ENCODE measurements at regions not wholly inside any gene's neighbourhood (a gene's known extent, or its start where the extent isn't known, plus 50 kb on each side); places are given as distances from the start of the nearest gene placed in this dataset.

- WGBS, 2 donors, result 41 to 78% methylated on average over 3 of the region's 3 CpGs
- H3K9ac ChIP-seq (ENCODE audit: insufficient read depth in 1 of 2, low read length in 2 of 2), result peak overlapping the region in 1 of 2 donors; percentile 34
- no peaks in the 10 kb centered on the region for H3K36me3 ChIP-seq (ENCODE audit: control insufficient read depth in 4 of 4, insufficient read depth in 4 of 4, low read length in 4 of 4)
- H3K4me3 ChIP-seq, result no peak overlapping the region
- ATAC-seq (ENCODE audit: insufficient read depth, low FRiP score) (no peak), DNase-seq (peak; percentile 36 to 89 (median 74))
- no peaks in the 10 kb centered on the region for H3K9me3 ChIP-seq (ENCODE audit: control insufficient read depth in 4 of 4, insufficient read depth in 3 of 4, low read length in 3 of 4)
- H3K27me3 ChIP-seq (ENCODE audit: control insufficient read depth in 3 of 3, insufficient read depth in 3 of 3, low read length in 2 of 3), result no peaks in the 10 kb centered on the region
- no peak for TF ChIP-seq CTCF (IDR thresholded peaks at IDR 0.05; ENCODE audit: control extremely low read depth, extremely low read depth)
- H3K27ac ChIP-seq (ENCODE audit: low read depth in 1 of 2, low read length in 1 of 2), result no peak overlapping the region
- peaks cover 0 to 16% (median 2%) of the 10 kb centered on the region in 5 donors for H3K4me1 ChIP-seq (ENCODE audit: control insufficient read depth in 5 of 5, insufficient read depth in 5 of 5, low read length in 5 of 5)
These were observed 164.8 kb upstream of the RORA start for GRCh38 chr15:61393949-61394348.

GRCh38 chr15:61393524-61393923 lies 164.4 kb upstream of the RORA start:
- no peak for TF ChIP-seq CTCF (IDR thresholded peaks at IDR 0.05; ENCODE audit: control extremely low read depth, extremely low read depth)
- H3K27ac ChIP-seq (ENCODE audit: low read depth in 1 of 2, low read length in 1 of 2), result no peak overlapping the region
- H3K4me1 ChIP-seq (ENCODE audit: control insufficient read depth in 5 of 5, insufficient read depth in 5 of 5, low read length in 5 of 5), result peaks cover 0 to 16% (median 2%) of the 10 kb centered on the region in 5 donors
- no peak overlapping the region for H3K4me3 ChIP-seq
- no peaks in the 10 kb centered on the region for H3K36me3 ChIP-seq (ENCODE audit: control insufficient read depth in 4 of 4, insufficient read depth in 4 of 4, low read length in 4 of 4)
- no peaks in the 10 kb centered on the region for H3K27me3 ChIP-seq (ENCODE audit: control insufficient read depth in 3 of 3, insufficient read depth in 3 of 3, low read length in 2 of 3)
- no peak for ATAC-seq (ENCODE audit: insufficient read depth, low FRiP score)
- no peak for DNase-seq
- 82% methylated on average over 3 of the region's 3 CpGs for WGBS, 2 donors
- H3K9me3 ChIP-seq (ENCODE audit: control insufficient read depth in 4 of 4, insufficient read depth in 3 of 4, low read length in 3 of 4), result no peaks in the 10 kb centered on the region
- H3K9ac ChIP-seq (ENCODE audit: insufficient read depth in 1 of 2, low read length in 2 of 2), result peak overlapping the region in 1 of 2 donors; percentile 34

GRCh38 chr15:61390138-61390537 lies 161.0 kb upstream of the RORA start:
- no peak for TF ChIP-seq CTCF (IDR thresholded peaks at IDR 0.05; ENCODE audit: control extremely low read depth, extremely low read depth)

More at GRCh38 chr15:61390138-61390537, 161.0 kb upstream of the RORA start:
- DNase-seq (no peak), ATAC-seq (ENCODE audit: insufficient read depth, low FRiP score) (no peak)
- no peak overlapping the region for H3K27ac ChIP-seq (ENCODE audit: low read depth in 1 of 2, low read length in 1 of 2)
- H3K9ac ChIP-seq (ENCODE audit: insufficient read depth in 1 of 2, low read length in 2 of 2), result no peak overlapping the region
- H3K4me3 ChIP-seq, result no peak overlapping the region
- peaks cover 0 to 16% (median 2%) of the 10 kb centered on the region in 5 donors for H3K4me1 ChIP-seq (ENCODE audit: control insufficient read depth in 5 of 5, insufficient read depth in 5 of 5, low read length in 5 of 5)
- H3K27me3 ChIP-seq (ENCODE audit: control insufficient read depth in 3 of 3, insufficient read depth in 3 of 3, low read length in 2 of 3), result no peaks in the 10 kb centered on the region
- no peaks in the 10 kb centered on the region for H3K36me3 ChIP-seq (ENCODE audit: control insufficient read depth in 4 of 4, insufficient read depth in 4 of 4, low read length in 4 of 4)
- H3K9me3 ChIP-seq (ENCODE audit: control insufficient read depth in 4 of 4, insufficient read depth in 3 of 4, low read length in 3 of 4), result peaks cover 0 to 2% (median 0%) of the 10 kb centered on the region in 4 donors

Measured in lung (tissue), 11 donors.